ENCODE measurements at regions not wholly inside any gene's neighbourhood (a gene's known extent, or its start where the extent isn't known, plus 50 kb on each side); places are given as distances from the start of the nearest gene placed in this dataset.

DNA sequence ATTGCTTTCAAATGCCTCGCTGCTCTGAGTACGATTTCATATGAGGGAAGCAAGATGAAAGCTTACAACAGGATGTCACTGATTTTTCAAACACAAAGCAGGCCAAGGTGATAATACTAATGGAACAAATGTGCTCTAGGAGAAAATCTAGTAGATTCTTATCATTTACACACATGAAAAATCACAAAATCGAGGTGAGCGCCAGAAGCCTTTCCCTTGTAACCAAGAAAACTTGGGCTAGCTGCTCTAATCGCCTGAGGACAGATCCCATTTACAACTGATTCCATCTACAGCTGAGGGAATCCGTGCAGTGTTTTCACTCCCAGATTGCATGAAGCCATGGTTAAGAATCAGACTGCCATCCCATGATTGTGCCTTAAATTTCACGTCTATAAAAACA is 117.5 kb downstream of the TM2D1 start:
- Histone ChIP-seq H4K8ac (replicated peaks; ENCODE audit: insufficient read length, low read depth, low read length) (no peak overlapping the region), H2AFZ (ENCODE audit: low read length) (no peak overlapping the region), H2BK20ac (ENCODE audit: low read depth, low read length, poor library complexity, severe bottlenecking) (no peak overlapping the region), H4K91ac (ENCODE audit: insufficient read length, low read depth, low read length) (no peak overlapping the region), H4K5ac (ENCODE audit: insufficient read length, low read depth, low read length) (no peak overlapping the region), H3K56ac (ENCODE audit: insufficient read length, low read depth, low read length) (no peak overlapping the region), H2BK12ac (ENCODE audit: insufficient read length, low read depth, low read length) (no peak overlapping the region), H3K4ac (ENCODE audit: low read depth, low read length) (no peak overlapping the region), H3K27ac (ENCODE audit: insufficient read length, low read depth, low read length) (no peak overlapping the region), H3K9ac (ENCODE audit: extremely low read depth, insufficient read length, low read length) (no peak overlapping the region), H3K14ac (ENCODE audit: insufficient read depth, low read length) (no peak overlapping the region), H3T11ph (ENCODE audit: low read length) (no peak overlapping the region), H3K4me2 (ENCODE audit: insufficient read depth, insufficient read length, low read length) (no peak overlapping the region), H2BK5ac (ENCODE audit: insufficient read length, low read length) (no peak overlapping the region), H4K20me1 (ENCODE audit: control insufficient read depth, insufficient read depth, insufficient read length) (no peaks in the 10 kb centered on the region), H3K23me2 (ENCODE audit: insufficient read length, low read depth, low read length, poor library complexity, severe bottlenecking) (no peaks in the 10 kb centered on the region), H2BK120ac (ENCODE audit: low read depth, low read length, poor library complexity, severe bottlenecking) (no peak overlapping the region), H3K18ac (ENCODE audit: insufficient read length, low read depth, low read length) (no peak overlapping the region), H2BK15ac (ENCODE audit: low read depth, low read length) (no peak overlapping the region), H3K27me3 (ENCODE audit: insufficient read depth, low read length) (no peaks in the 10 kb centered on the region), H3K79me1 (ENCODE audit: insufficient read depth, low read depth, low read length, poor library complexity, severe bottlenecking) (no peaks in the 10 kb centered on the region), H2AK5ac (ENCODE audit: insufficient read length, low read length) (no peak overlapping the region), H3K23ac (ENCODE audit: insufficient read length, low read depth, low read length) (no peak overlapping the region), H3K9me3 (ENCODE audit: control insufficient read depth, low read depth, low read length) (no peaks in the 10 kb centered on the region), H3K4me1 (ENCODE audit: insufficient read depth, low read length) (peaks cover 2% of the 10 kb centered on the region; the same call in 1 of the 2 replicates), H3K79me2 (ENCODE audit: insufficient read depth, low read length) (no peaks in the 10 kb centered on the region)
- Mint-ChIP-seq H3K9me3 (no peaks in the 10 kb centered on the region), H3K27ac (no peak overlapping the region; a peak in 1 of 7 replicates), H3K27me3 (ENCODE audit: low read depth) (peaks cover 3% of the 10 kb centered on the region; the same call in 1 of the 2 replicates), H3K4me1 (peaks cover 5 to 6% of the 10 kb centered on the region in 2 experiments), H3K36me3 (ENCODE audit: insufficient read depth in 1 of 3, low read depth in 3 of 3) (no peaks in the 10 kb centered on the region), H3K4me3 (no peak overlapping the region)
- WGBS (ENCODE audit: extremely low coverage, insufficient read length, low lambda C conversion rate), result no CpG with 5 or more reads among the region's 7 CpGs
- TF ChIP-seq, protein P1, sequence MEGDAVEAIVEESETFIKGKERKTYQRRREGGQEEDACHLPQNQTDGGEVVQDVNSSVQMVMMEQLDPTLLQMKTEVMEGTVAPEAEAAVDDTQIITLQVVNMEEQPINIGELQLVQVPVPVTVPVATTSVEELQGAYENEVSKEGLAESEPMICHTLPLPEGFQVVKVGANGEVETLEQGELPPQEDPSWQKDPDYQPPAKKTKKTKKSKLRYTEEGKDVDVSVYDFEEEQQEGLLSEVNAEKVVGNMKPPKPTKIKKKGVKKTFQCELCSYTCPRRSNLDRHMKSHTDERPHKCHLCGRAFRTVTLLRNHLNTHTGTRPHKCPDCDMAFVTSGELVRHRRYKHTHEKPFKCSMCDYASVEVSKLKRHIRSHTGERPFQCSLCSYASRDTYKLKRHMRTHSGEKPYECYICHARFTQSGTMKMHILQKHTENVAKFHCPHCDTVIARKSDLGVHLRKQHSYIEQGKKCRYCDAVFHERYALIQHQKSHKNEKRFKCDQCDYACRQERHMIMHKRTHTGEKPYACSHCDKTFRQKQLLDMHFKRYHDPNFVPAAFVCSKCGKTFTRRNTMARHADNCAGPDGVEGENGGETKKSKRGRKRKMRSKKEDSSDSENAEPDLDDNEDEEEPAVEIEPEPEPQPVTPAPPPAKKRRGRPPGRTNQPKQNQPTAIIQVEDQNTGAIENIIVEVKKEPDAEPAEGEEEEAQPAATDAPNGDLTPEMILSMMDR (conservative IDR thresholded peaks at IDR 0.05), result no peak
- DNase-seq, result no peak

All from H9 (cell line).